GM21576 (cell line): ENCODE measurements at regions not wholly inside any gene's neighbourhood (a gene's known extent, or its start where the extent isn't known, plus 50 kb on each side); places are given as distances from the start of the nearest gene placed in this dataset.

Source experiments
- ATAC-seq: cut with Tn5 transposase; IDR thresholded peaks from one replicate; pipeline ENCODE4 v1.9.1; 2021; ENCODE audit warnings: mild to moderate bottlenecking, moderate library complexity; ENCODE audit not compliant: unreplicated experiment

DNA sequence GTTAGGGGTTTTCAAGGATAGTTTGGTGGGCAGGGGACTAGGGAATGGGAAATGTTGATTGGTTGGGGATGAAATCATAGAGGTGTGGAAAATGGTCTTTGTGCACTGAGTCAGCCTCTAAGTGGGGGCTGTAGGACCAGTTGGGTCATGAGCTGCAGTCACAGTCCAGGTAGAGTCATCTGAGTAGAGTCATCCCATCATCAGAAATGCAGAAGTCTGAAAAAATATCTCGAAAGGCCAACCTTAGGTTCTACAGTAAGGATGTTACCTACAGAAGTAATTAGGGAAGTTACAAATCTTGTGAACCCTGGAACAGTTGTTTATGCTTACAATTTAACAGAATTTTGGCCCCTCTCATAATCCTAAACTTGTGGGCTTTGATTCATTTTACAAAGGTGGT, 63.4 kb upstream of the AP1S2 start:
- no peak for ATAC-seq

DNA sequence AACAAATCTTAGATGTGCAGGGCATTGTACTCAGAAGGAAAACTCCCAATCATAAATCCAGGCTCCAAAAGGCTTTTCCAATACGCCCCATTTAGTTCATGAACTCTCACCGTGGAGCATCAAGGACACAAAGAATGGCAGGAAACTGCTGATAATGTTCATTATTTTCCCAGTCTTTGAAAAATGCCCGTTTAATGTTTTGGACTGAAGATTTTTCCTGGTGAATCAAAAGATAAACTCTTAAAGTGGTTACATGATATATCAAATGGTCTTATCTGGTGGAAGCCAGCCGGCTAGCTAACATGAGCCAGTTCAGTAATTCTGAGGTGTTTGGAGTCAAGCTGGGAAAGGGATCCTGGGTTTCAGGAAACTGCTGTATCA, 62.1 kb upstream of the AP1S2 start:
- ATAC-seq, result no peak

DNA sequence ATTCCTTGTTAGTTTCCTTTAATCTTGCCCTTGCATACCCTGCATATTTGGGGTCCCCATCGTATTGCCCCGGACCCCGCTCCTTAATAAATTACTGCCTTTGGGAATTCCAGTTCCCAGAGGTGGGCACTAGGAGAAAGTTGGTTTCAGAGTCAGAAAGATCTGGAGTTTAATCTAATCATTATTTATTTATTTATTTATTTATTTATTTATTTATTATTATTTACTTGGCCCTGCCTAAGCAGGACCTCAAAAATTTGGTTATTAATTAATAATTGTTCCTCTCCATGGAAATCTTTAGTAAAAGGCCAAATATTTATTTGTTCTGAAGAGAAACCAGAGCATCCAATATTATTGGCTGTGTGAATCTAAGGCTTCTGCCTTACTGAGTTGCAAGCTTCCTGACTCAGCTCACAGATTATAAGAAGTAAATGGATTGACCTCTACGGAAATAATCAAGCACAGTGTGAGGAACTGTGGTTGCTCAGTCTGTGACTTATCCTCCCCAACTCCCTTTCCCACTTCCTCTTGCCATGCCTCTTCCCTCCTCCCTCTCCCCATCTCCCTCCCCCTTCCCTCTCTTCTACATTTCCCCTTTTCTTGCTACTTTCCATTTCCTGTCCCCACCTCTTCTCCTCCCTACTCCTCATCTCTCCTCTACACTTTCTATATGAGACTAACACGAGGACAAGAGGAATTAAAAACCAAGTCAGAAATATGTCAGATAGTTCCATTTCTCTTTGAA, 61.5 kb upstream of the AP1S2 start:
- ATAC-seq, result no peak

DNA sequence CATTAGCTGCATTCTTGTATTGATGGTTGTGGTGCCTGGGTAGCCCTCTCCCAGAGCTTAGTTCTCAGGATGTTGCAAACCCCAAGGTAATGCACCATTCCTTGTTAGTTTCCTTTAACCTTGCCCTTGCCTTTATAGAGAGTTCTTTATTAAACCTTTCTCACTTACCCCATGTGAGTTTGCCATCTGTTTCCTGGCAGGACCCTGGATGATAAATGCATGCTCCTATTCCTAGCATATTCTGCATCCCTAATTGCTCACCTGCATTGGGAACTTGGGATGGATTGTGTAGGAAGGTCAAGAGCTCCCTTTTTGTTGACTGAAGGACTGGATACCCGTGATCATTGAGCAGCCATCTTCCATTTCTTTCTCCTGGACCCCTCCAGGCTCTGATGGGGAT, 59.9 kb upstream of the AP1S2 start:
- ATAC-seq, result no peak

DNA sequence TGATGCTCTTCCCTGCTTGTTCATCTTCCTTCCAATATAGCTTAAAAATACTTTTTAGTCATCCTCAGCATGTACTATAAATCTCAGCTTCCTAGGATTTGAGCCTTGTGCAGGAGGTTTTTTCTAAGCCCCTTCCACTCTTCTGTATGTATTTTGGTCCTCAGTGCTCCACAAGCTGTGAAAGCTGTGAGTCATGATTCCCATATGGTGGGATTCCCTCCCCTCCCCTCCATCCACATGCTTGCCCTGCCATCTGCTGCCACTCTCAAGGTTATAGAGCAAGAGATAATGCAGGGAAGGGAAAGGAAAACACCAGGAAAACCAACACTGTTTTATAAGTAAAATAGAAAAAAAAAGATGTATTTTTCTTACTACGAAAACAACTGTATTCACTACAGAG, 58.5 kb upstream of the AP1S2 start:
- no peak for ATAC-seq

DNA sequence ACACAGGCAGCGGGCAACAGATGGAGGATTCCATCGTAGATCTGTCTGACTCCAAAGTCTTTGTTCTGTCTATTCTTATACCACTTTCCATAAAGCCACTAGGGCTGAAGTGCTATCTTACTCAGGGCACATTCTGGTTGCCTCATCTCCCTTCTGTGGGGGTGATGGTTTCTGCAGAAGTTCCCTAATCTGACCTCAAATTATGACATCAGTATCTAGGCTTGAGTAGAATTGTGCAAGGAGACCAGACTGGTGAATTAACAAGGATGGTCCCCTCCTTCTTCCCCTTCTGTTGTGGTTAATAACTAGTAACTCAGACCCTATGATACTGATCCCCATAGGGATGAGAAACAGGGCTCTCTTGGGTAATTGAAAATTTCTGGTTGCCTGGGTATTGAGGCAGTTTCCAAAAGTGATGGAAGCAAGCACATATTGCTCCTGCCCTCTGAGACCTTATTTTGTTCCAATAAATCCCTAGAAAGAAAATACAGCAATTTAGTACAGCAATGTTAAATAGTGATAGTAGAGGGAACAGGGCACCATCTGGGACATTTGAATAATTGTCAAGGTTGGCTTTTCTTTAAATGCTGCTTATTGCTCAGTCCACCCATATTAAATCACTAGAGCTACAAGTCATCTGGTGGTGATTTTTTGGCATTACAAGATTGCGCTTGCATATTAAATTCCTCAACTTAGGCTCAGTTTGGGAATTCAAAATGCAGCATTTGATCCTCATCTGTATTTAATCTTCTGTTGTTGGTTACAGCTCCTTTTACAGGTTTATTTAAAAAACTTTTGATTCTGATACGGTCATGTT, 57.3 kb upstream of the AP1S2 start:
- no peak for ATAC-seq

DNA sequence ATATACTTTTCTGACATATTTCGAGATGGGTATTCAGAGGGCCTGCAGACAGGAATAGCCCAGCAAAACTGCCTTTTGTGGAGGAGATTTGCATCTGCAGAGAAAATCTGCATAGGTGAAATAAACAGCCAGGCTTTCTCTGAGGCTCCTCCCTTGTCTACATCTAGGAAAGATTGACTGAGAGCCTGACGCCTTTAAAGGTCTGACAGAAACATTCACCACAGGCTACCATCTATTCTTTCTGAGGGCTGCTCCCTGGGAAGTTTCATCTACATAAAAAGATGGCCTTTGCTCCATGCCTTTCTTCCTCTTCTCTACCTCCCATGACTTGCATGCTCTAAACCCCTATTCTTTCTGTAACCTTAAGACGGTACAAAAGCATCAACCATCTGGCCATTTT, 55.0 kb upstream of the AP1S2 start:
- no peak for ATAC-seq

DNA sequence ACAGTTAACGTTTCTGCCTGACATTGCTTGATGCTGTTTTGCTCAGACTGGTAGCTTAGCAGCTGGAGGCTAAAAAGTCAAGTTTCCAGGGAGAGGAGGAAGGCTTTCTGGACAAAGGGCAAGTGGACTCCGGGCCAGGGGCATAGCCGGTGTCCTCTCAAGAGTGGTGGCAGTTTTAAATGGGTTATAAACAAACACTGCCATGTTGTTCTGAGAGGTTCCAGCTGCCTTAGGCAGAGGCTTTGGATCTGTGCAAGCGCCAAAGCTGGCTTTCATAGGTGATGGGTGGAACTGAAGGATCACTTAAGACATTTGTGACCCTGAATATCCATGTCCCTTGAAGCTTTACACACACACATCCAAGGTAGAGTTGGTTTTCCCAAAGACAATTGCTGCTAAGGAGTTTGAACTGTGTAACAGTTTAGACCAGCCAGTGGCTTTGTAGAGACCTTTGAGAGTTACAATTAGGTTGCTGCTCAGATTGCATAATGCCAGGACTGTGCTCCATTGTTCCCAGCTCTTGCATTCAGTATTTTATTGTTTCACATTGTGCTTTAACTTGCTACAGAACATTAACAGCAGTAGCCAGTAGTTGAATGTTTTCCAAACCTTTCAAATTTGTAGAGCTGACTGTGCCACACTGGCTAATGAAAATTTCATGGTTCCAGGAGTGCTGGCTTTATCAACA, 54.1 kb upstream of the AP1S2 start:
- ATAC-seq, result no peak

DNA sequence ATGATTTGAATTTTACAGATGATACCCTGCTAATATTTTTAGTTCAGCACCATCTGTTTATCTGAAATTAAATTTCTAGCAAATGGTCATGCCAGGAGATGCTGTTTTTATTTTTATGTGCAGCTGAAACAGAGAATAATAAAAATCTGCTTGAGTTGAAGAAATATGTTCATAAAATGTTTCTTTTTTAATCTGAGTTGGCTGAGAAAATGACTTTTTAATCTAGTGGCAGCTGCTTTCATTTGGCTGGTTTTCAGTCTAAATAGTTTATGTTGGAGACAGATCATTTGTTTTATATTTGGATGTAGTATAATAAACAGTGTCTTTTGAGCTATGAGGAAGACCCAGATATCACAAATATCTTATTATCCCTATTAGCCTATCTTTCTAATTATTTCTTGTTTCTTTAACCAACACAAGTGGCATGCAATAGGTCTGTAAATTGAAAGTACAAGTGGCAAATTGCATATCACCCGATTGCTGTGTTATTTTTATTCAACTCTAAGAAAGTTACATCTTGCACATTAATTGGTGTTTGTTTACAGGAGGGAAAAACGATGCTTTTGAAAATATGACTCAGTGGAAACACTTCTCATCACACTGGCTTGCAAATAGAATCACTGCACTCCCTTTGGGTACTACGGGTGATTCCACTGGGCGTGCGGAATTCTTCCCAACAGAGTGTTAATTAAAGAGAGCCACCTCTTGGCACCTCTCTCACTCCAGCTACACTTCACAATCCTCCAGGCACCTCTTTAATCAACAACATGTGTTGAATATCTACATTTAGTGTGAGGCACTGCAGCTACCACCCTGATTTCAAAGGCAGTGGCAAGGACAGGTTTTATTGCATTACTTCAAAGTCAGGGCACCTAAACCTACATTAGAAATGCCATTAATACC, 51.7 kb upstream of the AP1S2 start:
- no peak for ATAC-seq
